GM21723 (cell line): ENCODE measurements at regions not wholly inside any gene's neighbourhood (a gene's known extent, or its start where the extent isn't known, plus 50 kb on each side); places are given as distances from the start of the nearest gene placed in this dataset.

Experiments
- ATAC-seq: cut with Tn5 transposase; IDR thresholded peaks from one replicate; pipeline ENCODE4 v1.9.1; 2021; ENCODE audit warnings: mild to moderate bottlenecking, moderate library complexity; ENCODE audit not compliant: unreplicated experiment

DNA sequence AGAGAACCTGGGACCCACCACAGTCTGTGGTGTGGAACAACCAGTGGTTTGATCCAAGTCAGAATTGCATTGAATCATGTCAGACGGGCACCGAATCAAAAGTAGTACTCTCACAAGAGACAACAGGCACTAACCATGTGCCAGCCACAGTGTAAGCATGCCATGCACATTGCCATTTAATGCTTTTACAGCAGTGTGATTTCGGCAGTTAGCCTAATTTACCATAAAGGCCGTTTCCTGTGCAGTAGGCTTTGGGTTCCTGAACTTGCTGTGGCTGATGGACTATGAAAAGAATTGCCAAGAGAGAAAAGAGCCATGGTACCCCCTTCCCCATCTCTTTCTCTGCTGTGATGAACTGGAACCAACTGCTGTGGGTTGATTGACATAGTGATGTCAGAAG is 540.6 kb downstream of the EBF1 start:
- no peak for ATAC-seq

DNA sequence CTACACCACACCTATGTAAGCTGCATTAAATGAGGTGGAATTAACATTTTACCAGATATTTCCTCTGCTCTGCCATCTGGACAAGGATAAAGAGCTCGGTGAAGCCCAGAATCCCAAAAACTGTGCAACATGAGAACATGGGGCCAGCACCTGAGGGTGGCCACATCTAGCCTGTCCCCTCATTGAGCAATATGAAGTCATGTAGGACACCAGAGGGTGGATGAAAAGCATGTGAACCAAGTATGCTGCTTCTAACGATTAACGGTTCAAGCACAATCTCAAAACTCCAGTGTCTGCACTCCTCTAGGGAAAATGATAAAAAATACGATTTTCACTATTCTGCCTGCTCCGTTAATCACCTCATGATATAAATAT is 545.8 kb downstream of the EBF1 start:
- no peak for ATAC-seq

DNA sequence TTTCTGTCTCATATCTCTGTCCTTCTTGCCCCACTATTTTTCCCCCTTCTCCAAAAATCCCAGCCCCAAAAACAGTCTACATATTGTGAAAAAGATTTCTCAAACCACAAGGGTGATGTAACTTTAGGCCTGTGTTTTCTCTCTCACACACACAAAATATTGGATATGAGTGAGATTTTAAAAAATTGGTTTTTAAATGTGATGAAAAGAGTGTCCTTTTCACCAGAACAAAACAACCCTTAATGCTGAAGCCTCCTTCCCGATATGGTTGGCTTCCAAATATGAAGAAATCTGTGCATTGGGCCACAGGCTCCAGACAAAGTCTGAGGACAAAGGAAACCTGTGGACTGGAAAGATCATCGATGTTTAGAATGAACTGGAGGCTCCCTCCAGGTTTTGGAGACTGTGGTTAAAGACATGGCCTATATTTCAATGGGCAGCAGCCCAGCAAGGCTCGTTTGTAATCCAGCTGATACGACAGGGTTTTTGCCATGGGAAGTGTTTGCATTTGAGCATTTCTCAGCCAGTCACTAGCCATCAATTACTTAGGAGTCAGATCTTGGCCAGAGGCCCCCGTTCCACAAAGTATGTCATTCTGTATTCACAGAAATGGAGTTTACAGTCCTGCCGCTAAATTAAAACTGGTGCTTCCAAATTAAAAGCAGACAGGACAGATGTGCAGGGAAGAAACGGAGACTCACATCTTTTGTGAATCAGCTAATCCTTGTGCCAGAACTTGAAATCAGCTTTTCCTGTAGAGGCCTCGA is 546.3 kb downstream of the EBF1 start:
- no peak for ATAC-seq

DNA sequence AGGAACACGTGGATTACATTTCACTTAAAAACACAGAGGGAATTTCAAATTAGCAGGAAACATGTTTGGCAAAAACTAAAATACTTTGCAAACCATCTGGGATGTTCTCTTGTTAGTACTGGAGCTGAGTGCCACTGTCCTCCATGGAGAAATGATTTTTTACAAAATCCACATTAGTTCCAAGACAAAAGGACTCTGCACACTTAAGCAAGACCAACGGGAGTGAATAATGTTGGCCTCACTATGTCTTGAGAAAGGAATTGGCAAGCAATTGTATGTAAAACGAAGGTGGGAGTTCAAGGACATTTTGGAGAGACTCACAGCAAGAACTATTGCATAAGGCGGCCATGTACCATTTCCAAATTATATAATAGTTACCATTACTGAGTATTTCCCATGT is 547.5 kb downstream of the EBF1 start:
- no peak for ATAC-seq

DNA sequence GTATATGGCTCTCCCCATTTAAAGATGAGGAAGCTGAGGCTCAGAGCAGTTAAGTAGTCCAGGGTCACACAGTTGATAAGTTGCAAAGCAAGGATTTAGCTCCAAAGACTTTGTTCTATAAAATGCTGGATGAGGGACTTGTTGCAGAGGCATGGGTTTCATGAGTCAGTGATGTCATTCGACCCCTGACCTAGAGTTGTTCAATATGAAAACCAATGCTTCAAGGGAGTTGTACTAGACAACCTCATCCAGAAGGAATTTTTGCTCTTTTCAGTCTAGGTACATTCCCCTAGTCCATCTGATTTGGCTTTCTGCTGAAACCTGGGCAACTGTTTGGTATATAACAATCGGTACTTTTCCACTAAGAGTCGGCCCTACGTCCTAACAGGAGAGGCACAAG is 550.4 kb downstream of the EBF1 start:
- no peak for ATAC-seq

DNA sequence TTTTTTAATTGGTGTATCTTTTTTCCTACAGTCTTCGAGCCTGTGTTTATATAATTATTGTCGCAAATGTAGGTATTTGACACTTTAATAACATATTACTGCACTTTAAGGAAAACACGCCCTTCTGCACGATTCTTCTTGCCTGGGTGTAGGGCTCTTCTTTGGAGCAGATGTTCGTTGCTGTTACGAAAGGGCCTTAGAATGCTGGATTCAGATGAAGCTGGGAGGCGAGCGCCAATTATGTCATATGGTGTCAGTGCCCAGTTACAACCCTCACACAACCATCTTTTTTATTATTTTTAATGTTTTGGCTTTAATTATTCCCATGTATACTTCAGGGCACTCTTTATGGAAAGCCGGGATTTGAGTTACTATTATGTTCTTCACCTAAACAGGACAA is 553.0 kb downstream of the EBF1 start:
- ATAC-seq = no peak

DNA sequence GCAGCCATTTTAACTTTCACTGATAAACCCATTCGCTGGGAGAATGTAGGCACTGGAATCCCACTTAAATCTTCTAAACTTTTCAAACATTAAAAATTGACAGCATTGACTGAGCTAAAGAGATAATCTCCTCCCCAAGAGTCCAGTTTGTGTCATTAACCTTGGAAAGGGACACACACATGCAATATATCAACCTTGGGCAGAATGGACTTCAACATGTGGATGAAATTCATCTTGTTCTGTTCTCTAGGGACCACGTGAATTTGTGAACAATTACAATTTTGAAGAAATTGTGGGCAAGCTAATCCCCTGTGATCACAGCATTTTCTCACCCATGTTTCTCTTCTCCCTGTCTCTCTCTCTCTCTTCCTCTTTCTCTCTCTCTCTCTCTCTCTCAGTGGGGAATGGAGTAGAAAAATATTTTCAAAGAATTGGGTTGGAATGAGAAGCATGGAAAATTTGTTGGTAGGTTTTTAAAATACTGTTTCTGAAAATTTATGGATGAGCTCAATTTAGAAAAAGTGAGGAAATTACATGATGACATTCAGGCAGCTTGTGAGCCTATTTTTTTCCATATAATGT is 553.7 kb downstream of the EBF1 start:
- no peak for ATAC-seq

DNA sequence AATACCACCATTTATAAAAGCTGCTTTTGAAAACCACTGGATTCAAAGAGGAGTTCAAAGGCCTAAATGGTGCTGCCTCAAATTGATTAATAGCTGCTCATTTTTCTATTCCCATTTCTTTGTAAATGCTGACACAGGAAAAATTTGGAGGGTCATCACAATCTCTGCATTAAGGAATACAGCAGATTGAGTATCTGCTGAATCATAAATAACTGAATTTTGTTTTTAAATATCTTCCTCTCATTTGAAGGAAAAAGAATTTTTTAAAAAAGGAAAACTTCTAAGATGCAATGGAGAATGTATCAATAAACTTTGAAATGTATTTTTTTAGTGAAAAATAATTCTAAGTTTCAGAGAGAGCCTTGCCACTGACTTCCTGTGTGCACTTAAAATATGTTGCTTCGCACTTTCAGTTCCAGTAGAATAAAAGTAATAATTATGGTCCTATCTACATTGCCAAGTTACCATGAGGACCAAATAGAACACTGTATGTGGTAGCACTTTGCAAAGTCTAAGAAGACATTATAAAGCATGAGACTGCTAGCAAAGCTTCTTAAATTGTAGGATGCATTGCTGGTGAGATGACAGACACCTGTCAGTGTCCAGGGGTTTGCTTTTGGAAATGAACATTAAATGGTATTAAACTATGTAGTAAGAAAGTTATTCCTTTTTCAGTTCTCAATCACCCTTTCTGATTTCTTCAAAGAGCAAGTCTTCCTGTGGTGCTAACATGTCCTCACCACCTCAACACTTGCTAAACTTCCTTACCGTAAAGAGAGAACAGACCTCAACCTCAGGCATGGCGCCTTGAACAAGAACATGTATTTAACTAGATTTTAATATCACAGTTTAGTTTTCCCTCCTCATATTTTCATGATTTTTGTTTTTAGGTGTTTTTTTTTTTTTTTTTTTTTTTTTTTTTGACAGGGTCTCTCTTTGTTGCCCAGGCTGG is 555.1 kb downstream of the EBF1 start:
- ATAC-seq = no peak

DNA sequence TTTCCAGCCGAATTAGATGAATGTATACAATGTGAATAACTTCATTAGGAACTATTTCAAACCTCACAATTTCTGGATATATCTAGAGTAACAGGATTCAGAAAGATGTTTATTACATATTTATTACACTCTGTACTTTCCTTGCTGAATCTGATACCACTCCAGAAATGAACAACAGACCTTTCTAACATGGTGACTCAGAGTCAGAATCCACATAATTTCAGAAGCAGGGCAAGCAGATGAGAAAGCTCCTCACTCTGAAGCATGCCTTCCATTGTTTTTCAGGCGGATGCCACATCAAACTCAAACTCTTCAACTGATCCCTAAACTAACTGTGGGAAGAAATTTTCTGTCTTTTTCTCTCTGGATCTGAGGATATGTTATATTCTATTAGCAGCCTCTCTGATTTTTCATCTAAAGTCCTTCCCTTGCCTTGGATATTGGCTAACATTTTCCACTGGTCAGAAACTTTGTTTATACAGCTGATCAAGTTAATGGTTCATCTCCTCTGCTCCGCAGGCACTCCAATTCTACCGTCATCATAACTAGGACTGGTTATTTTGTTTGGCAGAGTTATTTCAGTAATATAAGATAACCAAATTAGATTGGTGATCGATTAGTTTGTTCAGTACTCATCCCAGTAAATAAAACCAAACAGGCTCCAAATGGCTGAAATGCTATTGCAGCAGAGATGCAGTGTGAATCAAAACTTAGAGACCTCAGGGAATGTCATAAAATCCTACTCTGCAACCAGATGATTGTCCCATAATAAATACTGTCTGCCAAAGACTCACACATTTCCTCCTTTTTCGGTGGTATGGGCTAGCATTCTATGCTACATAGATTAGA is 556.0 kb downstream of the EBF1 start:
- ATAC-seq = no peak

DNA sequence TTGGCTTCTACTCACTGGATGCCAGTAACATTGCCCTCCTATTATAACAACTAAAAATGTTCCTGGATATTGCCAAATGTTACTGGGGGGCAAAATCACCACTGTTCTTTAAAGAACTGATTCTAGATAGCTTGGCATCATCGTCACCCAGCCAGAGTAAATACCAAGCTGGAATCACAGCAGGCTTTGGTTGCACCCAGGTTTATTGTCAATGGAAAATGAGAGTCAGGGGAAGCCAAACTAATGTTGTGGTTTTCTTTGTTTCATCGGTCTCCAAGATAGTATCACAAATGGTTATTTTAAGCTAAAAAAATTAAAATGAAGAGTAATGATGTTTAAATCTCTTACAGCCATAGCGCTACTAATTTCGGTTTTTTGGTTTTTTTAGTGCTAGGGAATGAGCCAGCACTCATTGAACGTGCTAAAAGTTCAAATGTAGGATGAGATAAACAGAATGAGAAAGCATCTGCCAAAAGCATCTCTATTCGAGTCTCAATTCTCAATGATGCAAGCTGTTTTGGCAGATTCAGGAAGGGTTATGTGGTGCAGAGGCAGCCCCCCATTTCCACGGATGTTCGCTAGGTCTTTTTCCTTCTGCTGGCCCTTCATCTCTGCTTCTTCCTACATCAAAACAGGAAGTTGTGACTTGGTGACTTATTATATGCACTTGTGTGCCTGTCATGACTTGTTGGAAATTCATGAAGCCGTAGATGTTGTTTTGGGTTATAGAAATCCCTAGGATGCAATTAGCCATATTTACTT is 558.0 kb downstream of the EBF1 start:
- no peak for ATAC-seq

DNA sequence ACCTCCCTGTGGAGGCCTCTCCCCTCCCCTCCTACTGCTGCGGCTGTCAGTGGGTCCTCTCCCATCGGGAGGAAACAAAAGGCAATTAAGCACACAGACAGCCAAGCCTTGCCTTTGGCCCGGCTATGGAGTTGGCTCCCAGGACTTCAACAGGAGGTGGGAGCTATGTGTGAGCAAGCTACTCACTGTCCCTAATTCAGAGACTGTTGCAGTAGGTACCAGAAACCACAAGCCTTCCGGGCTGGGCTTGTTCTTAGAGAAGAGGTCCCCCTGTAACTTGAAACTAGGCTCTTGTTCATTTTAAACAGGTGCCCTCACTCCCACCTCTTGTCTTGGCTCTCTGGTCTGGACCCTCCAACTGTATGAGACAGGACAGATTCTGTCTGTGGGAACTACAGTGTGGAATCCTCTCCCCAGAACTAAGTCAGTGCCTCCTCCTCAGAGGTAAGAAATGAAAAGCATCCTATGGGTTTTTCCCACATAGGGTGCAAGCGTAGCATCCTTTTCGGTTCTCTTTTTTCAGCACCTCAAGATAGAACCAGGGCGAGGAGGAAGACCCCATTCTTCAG is 561.1 kb downstream of the EBF1 start:
- ATAC-seq = peak; percentile 73

DNA sequence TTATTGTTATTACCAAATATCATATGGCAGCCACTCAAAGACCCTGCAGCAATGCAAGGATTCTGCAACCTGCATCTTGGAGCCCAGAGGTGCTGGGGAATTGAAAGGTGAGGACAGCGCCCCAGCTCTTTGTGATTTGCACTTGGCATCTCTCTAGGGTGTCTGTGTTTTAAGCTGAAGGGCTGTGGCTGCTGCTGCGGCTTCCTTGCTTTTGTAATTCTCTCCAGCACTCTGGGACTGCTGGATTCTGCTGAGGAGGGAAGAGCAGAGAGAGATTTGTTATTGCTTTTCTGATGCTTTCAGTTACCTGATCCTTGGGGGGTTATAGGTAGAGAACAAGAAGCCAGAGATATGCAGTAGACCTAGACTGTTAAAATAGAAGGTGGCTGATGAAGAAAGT is 562.4 kb downstream of the EBF1 start:
- no peak for ATAC-seq

DNA sequence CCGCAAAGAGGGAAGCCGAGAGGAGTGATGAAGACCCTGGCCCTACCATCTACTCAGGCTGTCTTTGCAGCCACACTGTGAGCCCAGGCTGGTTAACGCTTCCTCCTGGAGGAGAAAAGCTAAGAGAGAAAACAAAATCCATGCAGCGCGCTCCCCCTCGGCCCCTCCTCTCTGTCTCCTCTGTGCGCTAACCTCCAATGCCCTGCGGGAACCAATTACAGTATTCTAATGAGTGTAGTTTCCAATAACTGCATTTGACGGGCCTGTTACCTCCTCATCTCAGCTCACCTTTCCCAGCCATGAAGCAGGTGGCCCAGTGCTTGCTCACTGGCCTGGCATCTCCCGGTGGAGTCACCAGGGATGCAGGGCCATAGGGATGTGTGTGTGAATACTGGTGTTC is 565.5 kb downstream of the EBF1 start:
- ATAC-seq = no peak

DNA sequence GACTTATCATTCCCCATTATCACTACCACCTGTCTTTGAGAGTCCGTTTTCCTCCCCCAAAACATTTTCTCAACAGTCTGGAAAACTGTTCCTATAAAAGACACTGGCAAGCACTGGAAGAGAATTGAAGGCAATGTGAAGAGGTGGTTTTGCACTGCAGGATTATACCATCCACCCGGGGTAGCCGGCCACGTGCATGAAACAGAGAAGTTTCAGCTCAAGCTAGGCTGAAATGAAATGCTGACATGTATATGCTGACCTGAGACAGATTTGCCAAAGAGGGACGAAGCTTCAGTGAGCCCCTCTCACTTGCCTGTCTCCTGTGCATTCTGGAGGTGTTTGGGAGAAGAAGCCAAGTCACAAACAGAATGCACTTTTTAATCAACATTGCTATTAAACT is 567.0 kb downstream of the EBF1 start:
- ATAC-seq = no peak

DNA sequence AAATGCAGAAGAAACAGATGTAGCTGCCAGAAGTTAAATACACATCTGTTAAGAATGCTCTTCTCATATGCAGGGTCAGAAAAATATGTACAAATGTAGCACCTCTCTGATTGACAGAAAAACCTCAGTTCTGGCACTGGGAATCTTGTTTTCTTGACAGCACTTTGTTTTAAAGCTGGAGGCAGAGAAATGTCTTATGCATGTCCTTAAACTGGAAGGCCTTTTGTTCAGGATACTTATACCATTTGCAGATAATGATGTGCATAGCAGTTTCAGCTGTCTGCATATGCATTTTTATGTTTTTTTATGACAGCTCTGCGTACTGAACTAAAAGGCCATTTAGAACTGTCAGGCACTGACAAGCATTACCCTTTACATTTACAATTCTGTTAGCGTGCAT is 567.9 kb downstream of the EBF1 start:
- no peak for ATAC-seq

DNA sequence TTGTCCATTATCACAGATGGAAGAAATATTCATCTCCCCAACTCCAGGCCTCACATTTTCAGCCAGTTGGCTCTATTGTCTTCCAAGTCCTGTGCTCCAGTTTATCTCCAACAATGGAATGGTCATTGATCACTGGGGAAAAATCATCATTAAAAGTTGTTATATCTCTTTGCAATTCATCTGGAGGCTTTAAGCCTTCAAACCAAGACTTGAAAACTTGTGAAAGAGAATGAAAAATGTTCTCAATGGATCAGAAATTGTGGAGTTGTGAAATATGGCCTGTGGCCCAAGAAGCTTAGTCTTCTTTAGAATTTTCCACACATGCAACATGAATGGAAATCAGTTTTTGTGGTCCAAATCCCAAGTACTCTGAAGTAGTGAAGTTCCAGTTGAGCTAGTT is 569.6 kb downstream of the EBF1 start:
- ATAC-seq = no peak

DNA sequence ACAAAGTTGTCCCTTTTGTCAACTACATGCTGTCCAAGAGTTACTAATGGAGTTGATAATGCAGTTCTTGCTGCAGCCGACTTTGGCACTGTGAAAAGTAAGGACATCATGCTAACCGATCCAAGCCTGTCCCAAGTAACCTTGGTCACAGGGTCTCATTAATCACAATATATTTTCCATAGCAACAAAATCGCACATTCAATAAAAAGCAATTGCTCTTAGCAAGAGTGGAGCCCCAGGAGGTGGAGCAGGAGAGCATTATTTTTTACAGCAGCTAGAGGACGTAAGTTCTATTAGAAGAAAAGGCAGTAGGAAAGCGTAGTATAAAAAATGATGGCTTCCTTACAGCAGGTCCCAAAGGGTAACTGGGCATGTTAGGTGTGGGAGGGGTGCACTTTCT is 570.3 kb downstream of the EBF1 start:
- ATAC-seq = no peak

DNA sequence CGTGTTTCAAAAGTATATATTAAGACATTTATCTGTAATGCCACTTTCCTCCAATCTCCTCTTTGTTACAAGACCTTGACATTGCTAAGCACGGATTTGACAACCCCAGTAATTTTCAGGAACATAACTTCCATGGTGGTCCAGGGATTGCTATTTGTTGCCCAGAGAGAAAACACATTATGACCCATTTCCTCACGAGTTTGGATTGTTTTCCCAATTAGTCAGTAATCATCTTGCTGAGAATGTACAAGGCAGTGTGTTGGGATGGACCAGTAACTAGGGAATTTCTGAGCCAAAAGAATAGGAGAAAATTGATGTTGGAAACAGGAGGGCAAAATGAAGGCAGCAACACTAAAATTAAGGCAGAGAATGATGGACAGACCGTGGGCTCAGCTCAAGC is 574.1 kb downstream of the EBF1 start:
- ATAC-seq = no peak

DNA sequence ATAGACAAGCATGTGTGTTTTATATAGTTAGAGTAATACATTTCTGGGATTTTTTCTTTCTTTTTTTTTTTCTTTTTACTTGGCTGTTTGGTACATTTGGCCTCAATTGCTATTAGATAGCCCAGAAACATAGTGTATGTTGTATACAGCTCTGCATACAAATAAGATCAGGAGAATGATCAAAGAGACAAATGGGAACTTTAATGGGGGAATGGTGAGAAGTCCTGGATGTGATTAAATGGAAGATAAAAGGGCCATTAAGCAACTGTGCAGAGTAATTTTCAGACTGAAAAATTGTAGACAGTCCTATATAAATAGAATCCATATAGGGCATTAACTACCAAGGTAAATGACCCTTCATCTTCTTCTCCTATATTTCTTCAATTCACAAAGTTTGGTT is 575.6 kb downstream of the EBF1 start:
- ATAC-seq = no peak

DNA sequence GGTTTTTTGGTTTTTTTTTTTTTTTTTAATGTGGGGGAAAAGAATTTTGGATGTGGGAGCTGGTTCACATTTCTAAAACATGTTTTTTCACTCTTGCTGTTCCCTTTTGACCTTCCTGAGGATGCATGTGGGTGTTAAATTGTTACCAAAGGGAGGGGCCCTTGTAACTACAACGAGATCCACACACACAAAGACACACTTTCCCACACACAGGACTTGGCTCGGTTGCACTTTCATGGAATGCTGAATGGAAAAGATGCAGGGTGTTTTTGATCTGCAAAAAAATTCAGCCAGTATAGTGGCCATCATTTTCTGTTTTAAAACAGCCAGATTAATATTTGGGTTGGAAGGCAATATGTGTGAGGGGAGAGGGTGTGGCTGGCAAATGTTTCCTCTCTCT is 576.9 kb downstream of the EBF1 start:
- no peak for ATAC-seq
